ENCODE measurements at regions not wholly inside any gene's neighbourhood (a gene's known extent, or its start where the extent isn't known, plus 50 kb on each side); places are given as distances from the start of the nearest gene placed in this dataset.
"Not testable (repeated sequence)": the region's sequence is repeated elsewhere in the genome, so short reads cannot be mapped to it uniquely, and the experiment has no call there.

DNA sequence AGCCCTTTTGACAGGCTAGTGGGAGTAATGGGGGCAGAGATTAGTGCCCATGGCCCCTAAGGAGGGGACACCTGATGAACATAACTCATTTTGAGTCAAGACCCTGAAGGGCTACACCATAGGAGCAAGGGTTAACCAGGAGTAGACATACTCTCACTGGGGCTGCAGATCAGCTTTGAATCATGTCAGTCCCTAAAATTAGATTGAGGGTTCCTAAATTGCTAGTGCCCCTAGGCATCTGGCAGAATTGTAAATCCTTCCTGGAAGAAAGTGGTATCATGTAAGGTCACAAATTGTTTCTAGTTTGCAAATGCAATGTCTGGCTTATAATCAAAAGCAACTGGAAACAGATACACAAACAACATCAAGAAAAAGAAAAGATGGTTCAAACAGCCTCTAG lies 52.1 kb upstream of the LRRC37A2 start:
- H3K9me3 Mint-ChIP-seq (ENCODE audit: insufficient read depth); H3K4me3 Mint-ChIP-seq; DNase-seq; CTCF ChIA-PET; H3K27ac Mint-ChIP-seq; H3K4me1 Mint-ChIP-seq (ENCODE audit: low read depth); H3K27me3 Mint-ChIP-seq (ENCODE audit: low read depth); POLR2A ChIA-PET; ATAC-seq; H3K36me3 Mint-ChIP-seq (ENCODE audit: low read depth): not testable (repeated sequence)

GRCh38 chr17:46455069-46455468 lies 57.2 kb upstream of the LRRC37A2 start:
- H3K9me3 Mint-ChIP-seq (ENCODE audit: insufficient read depth); DNase-seq; POLR2A ChIA-PET; H3K27me3 Mint-ChIP-seq (ENCODE audit: low read depth); ATAC-seq; H3K27ac Mint-ChIP-seq; H3K4me1 Mint-ChIP-seq (ENCODE audit: low read depth); H3K4me3 Mint-ChIP-seq; CTCF ChIA-PET; H3K36me3 Mint-ChIP-seq (ENCODE audit: low read depth): not testable (repeated sequence)

DNA sequence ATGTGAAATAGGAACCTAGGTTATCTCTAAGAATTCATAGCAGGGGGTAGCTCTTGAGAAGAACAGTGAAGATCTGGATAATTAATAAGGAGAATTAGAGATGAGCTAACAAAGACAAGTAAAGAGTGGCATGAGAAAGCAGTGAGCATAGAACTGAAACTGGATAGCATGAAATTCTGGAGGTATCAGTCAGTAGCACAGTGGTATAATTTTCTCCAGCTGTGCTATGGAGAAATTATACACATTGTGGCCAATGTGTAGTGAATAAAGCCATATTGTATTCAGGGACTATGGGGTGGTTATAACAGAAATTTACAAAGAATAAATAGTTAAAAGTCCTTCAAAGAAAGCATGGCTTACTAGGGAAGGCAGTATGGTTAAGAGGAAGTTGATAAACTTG lies 57.7 kb upstream of the LRRC37A2 start:
- H3K4me3 Mint-ChIP-seq; H3K27ac Mint-ChIP-seq; H3K9me3 Mint-ChIP-seq (ENCODE audit: insufficient read depth); H3K27me3 Mint-ChIP-seq (ENCODE audit: low read depth); DNase-seq; POLR2A ChIA-PET; H3K36me3 Mint-ChIP-seq (ENCODE audit: low read depth); ATAC-seq; H3K4me1 Mint-ChIP-seq (ENCODE audit: low read depth); CTCF ChIA-PET: not testable (repeated sequence)

DNA sequence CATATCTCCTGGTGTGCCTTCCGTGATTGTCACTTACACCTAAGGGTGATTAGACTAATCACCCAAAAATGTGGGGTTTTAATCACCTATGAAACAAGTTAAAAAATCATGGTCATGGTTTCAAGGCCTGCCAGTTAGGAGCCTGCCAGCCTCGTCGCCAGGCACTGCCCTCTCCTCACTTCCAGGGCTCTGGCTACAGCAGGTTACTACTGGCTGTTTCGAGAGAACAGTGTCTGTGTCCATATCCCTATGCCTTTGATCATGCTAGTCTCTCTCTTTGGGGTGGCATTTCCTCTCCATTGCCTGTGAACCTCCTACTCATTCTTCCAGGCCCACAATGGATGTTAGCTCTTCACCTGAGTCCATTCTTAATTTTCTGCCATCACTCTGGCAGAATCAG lies 59.2 kb upstream of the LRRC37A2 start:
- POLR2A ChIA-PET; H3K36me3 Mint-ChIP-seq (ENCODE audit: low read depth); H3K4me3 Mint-ChIP-seq; H3K27ac Mint-ChIP-seq; DNase-seq; H3K4me1 Mint-ChIP-seq (ENCODE audit: low read depth); H3K27me3 Mint-ChIP-seq (ENCODE audit: low read depth); CTCF ChIA-PET; H3K9me3 Mint-ChIP-seq (ENCODE audit: insufficient read depth); ATAC-seq: not testable (repeated sequence)

- H3K9me3 Mint-ChIP-seq (ENCODE audit: insufficient read depth); H3K4me1 Mint-ChIP-seq (ENCODE audit: low read depth); POLR2A ChIA-PET; ATAC-seq; H3K36me3 Mint-ChIP-seq (ENCODE audit: low read depth); CTCF ChIA-PET; H3K27ac Mint-ChIP-seq; DNase-seq; H3K4me3 Mint-ChIP-seq; H3K27me3 Mint-ChIP-seq (ENCODE audit: low read depth): not testable (repeated sequence)
Measured at GRCh38 chr17:46445849-46446248, 66.4 kb upstream of the LRRC37A2 start.

DNA sequence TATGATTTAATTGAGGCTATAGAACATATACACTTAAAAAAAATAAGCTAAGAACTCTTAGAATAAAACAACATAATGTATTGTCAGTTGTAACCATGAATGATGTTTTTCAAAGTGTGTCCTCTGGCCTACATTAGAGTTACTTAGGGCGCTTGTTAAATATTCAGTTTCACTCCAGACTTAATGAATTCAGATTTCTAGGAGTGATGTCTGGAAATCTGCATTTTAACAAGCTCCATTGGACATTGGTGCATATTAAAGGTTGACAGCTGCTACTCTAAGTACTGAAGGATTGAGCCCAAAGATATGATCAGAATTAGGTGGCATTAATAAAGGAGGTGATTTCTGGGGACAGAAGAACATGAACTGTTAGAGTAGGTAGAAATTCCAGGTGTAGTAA lies 66.9 kb upstream of the LRRC37A2 start:
- DNase-seq; ATAC-seq; H3K27me3 Mint-ChIP-seq (ENCODE audit: low read depth); CTCF ChIA-PET; H3K36me3 Mint-ChIP-seq (ENCODE audit: low read depth); H3K9me3 Mint-ChIP-seq (ENCODE audit: insufficient read depth); H3K4me3 Mint-ChIP-seq; H3K4me1 Mint-ChIP-seq (ENCODE audit: low read depth); H3K27ac Mint-ChIP-seq; POLR2A ChIA-PET: not testable (repeated sequence)

DNA sequence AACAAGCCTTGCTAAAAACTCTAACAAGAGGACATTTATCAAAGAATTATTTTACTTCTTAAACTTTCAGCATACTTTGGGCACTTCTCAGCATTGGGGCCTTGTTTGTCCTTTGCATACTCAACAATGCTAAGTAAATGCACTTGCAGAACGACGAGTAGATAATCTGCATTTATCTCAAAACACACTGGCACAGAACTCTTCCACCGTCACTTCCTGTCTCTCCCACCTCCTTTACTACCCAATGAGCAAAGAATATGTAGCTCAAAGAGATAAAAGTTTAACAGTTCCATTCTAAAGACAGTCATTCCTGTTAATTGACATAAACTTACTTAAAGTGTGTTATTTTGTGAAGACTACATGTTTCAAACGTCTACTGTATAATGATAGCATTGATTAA lies 70.1 kb upstream of the LRRC37A2 start:
- ATAC-seq; H3K27ac Mint-ChIP-seq; H3K27me3 Mint-ChIP-seq (ENCODE audit: low read depth); POLR2A ChIA-PET; CTCF ChIA-PET; H3K4me3 Mint-ChIP-seq; DNase-seq; H3K9me3 Mint-ChIP-seq (ENCODE audit: insufficient read depth); H3K36me3 Mint-ChIP-seq (ENCODE audit: low read depth); H3K4me1 Mint-ChIP-seq (ENCODE audit: low read depth): not testable (repeated sequence)

DNA sequence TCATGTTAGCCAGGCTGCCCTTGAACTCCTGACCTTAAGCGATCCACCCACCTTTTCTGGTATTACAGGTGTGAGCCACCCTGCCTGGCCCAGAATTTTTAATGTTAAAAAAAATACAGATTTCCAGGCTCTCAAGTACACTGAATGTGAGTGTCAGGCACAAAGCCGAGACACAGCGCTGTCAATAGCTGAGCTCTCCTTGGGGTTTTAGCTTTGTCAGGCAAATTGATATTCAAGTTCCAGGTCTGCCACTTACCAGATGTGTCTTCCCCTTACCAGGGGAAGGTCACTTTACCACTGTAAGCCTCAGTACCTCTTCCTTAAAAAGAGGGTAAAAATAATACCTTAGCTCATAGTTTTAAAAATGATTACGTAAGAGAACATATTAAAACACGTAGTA lies 71.6 kb upstream of the LRRC37A2 start:
- H3K4me1 Mint-ChIP-seq (ENCODE audit: low read depth); DNase-seq; H3K27me3 Mint-ChIP-seq (ENCODE audit: low read depth); H3K9me3 Mint-ChIP-seq (ENCODE audit: insufficient read depth); H3K36me3 Mint-ChIP-seq (ENCODE audit: low read depth); H3K4me3 Mint-ChIP-seq; POLR2A ChIA-PET; CTCF ChIA-PET; ATAC-seq; H3K27ac Mint-ChIP-seq: not testable (repeated sequence)

DNA sequence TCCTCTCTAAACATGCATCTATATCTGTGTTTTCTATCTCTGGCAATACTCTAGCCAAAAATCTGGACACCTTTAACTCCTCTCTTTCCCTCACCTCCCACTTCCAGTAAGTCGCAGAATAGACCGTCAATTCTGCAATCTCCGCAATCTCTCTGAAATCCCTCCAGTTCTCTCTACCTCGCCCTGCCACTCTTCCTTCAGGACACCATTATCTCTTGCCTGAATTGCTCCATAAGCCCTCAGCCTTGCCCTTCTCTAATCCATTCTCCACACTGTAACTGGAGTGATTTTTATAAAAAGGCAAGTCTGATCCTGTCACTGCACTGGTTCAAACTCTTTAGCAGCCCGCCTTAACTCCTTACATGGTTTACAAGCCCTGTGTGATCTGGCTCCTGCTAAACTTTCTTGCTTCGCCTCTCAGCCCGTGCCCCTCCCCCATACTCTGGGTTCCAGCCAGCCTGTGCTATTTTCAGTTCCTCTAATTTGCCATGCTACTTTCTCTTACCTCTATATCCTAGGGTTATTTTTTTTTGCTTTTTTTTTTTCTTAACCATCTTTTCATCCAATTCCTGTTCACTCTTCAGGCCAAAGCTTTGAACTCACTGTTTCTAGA lies 73.0 kb upstream of the ARL17B start:
- H3K27me3 Mint-ChIP-seq (ENCODE audit: low read depth); POLR2A ChIA-PET; H3K27ac Mint-ChIP-seq; H3K4me3 Mint-ChIP-seq; H3K4me1 Mint-ChIP-seq (ENCODE audit: low read depth); H3K9me3 Mint-ChIP-seq (ENCODE audit: insufficient read depth); H3K36me3 Mint-ChIP-seq (ENCODE audit: low read depth); DNase-seq; ATAC-seq; CTCF ChIA-PET: not testable (repeated sequence)

DNA sequence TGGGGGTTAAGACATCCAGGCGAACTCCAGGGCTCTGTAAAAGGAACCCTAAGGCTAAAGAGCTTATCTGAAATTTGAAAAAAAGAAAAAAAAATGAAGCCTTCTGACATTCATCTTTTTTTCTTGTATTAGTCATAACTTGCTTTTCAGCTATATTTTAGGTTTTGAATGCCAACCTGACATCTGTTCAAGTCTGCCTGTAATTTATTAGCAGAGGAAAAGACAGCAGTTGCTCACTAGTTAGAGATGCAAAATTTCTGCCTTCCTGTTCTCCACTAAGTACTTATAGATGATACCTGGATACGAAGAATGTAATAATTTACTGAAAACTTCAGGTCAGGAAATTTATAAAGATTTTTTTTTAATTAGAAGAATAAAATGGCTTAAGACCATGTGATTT lies 68.7 kb upstream of the ARL17B start:
- ATAC-seq; H3K27me3 Mint-ChIP-seq (ENCODE audit: low read depth); H3K4me1 Mint-ChIP-seq (ENCODE audit: low read depth); H3K4me3 Mint-ChIP-seq; DNase-seq; H3K9me3 Mint-ChIP-seq (ENCODE audit: insufficient read depth); H3K36me3 Mint-ChIP-seq (ENCODE audit: low read depth); CTCF ChIA-PET; H3K27ac Mint-ChIP-seq; POLR2A ChIA-PET: not testable (repeated sequence)

- not testable (repeated sequence) for H3K27me3 Mint-ChIP-seq (ENCODE audit: low read depth)
Measured at GRCh38 chr17:46429675-46430074, 68.1 kb upstream of the ARL17B start.

DNA sequence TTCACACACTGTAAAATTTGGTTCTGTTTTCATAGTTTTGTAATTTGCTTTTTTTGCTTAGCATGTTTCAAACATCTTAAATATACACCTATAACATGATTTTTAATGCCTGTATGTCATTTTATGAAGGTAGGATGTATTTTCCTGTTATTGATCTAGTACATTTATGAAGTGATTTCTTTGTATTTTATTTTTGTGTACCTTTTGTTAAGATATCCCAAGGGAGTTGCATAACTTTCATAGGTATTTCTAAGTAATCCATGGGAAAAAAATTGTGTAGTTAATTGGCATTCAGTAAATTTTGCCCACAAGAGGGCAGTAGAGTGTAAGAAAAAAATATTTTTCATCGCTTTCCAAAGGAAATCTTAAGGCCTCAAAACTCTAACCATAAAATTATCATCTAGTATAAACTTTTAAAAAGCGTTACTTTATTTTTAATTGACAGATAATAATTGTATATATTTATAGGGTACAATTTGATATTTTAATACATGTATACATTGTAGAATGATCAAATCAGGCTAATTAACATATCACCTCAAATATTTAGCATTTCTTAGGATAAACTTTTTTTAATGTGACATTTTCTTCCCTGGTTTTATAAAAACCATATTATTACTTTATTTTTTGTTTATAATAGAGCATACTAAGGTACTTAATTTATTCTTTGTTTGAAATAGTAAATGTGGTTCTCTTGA lies 62.8 kb upstream of the ARL17B start:
- H3K4me1 Mint-ChIP-seq (ENCODE audit: low read depth); CTCF ChIA-PET; DNase-seq; POLR2A ChIA-PET; H3K27me3 Mint-ChIP-seq (ENCODE audit: low read depth); H3K36me3 Mint-ChIP-seq (ENCODE audit: low read depth); H3K4me3 Mint-ChIP-seq; H3K27ac Mint-ChIP-seq; ATAC-seq; H3K9me3 Mint-ChIP-seq (ENCODE audit: insufficient read depth): not testable (repeated sequence)

More at GRCh38 chr17:46429675-46430074, 68.1 kb upstream of the ARL17B start:
- H3K27ac Mint-ChIP-seq; DNase-seq; POLR2A ChIA-PET; H3K4me1 Mint-ChIP-seq (ENCODE audit: low read depth); CTCF ChIA-PET; ATAC-seq; H3K36me3 Mint-ChIP-seq (ENCODE audit: low read depth); H3K4me3 Mint-ChIP-seq; H3K9me3 Mint-ChIP-seq (ENCODE audit: insufficient read depth): not testable (repeated sequence)

GRCh38 chr17:46417907-46418306 lies 56.3 kb upstream of the ARL17B start:
- ATAC-seq; POLR2A ChIA-PET; H3K27me3 Mint-ChIP-seq (ENCODE audit: low read depth); H3K9me3 Mint-ChIP-seq (ENCODE audit: insufficient read depth); H3K4me3 Mint-ChIP-seq; H3K27ac Mint-ChIP-seq; H3K4me1 Mint-ChIP-seq (ENCODE audit: low read depth); H3K36me3 Mint-ChIP-seq (ENCODE audit: low read depth); CTCF ChIA-PET; DNase-seq: not testable (repeated sequence)

Measured in activated CD8-positive, alpha-beta T cell treated with anti-CD3 and anti-CD28 coated beads, Interleukin-2, amount 10 ng/mL, durations not matched to agents 7 days and 5 days (primary cell).